ENCODE measurements at regions not wholly inside any gene's neighbourhood (a gene's known extent, or its start where the extent isn't known, plus 50 kb on each side); places are given as distances from the start of the nearest gene placed in this dataset.

DNA sequence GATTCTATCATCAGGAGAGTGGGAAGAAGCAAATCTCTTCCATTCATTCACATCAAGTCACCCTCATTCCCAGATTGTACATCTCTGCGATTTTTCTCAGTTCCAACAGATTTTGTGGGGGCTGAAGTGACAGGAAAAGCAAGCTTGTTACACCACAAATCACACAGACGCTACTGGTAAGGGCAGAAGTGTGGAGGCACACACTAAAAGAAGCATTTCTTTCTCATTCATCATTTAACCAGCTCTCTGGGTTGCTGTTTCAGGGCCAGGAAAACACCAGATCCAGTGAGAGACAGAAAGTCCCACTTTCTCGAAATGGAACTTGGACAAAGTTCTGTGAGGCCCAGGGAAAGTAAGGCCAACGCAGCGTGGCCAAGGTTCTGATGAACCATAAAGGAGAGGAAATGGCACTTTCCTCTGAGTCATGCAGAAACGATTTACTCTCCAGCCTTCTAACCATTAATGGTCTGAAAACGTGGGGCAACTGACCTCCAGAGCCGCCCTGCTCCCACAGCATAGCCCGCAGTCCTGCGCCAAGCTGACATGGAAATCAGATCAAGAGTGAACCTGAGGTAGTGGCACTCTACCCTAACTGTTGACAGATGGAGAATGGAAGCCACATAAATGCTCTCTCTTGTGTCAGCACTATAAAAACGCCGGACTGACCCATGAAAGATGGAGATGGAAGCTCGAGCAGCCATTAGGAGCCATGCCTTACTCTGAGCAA is 191.0 kb downstream of the C1D start:
- DNase-seq (ENCODE audit: low spot score), result peak; percentile 41

DNA sequence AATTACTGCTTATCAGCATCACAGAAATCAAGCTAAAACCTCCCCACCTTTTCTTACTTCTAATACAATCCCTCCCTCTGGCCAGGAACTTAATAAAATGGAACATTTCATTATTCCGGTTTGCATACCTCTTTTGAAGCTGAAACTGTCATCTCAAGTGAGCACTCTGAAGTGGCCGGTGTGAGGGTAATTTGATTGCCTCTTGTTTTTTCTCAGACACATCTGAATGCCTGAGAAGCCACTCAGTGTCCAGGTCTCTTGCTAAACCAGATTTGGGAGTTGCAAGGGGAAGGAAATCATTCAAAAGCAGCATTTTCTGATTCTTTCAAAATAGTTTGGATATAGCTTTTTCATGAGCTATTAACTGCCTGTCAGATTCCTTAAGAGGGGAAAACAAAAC is 190.3 kb downstream of the C1D start:
- no peak for DNase-seq (ENCODE audit: low spot score)

DNA sequence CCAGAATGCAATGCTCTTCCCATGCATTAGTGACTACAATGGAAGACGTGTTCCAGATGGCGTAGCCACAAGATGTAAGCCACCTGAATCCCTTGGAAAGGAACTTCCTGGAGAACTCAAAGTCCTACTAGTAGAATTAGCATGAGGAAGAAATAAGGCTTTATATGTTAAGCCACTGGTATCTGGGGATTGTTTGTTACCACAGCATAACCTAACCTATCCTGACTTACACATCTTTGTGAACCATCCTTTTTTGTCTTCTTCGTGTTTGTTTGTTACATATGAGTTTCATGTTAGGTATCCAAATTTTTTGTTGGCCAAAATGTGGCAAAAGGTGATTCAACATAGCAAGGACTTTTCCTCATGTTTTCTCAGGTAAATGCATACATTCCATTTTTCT is 188.9 kb downstream of the C1D start:
- no peak for DNase-seq (ENCODE audit: low spot score)

- DNase-seq (ENCODE audit: low spot score), result no peak
Observed at GRCh38 chr2:67876176-67876575, 186.6 kb downstream of the C1D start.

DNA sequence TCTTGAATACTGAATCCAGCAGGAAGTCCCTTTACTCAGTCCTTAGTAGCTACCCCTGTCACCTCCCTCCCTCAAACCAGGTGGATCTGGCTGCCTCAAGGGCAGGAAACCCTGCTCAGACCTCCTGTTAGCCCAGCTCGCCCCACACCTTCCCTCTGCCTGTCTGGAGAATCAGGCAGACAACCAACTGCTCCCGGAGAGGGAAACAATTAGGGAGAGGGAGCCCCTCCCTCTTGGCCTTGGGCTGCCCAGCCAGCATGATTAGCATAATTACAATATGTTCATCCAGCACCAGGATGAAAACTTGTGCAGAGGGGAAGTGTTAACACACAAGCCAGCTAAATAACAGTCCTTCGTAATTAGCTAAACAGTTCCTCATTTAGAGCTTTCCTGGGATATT is 185.5 kb downstream of the C1D start:
- DNase-seq (ENCODE audit: low spot score), result no peak

- DNase-seq (ENCODE audit: low spot score), result no peak
Observed at GRCh38 chr2:67878743-67879142, 184.1 kb downstream of the C1D start.

DNA sequence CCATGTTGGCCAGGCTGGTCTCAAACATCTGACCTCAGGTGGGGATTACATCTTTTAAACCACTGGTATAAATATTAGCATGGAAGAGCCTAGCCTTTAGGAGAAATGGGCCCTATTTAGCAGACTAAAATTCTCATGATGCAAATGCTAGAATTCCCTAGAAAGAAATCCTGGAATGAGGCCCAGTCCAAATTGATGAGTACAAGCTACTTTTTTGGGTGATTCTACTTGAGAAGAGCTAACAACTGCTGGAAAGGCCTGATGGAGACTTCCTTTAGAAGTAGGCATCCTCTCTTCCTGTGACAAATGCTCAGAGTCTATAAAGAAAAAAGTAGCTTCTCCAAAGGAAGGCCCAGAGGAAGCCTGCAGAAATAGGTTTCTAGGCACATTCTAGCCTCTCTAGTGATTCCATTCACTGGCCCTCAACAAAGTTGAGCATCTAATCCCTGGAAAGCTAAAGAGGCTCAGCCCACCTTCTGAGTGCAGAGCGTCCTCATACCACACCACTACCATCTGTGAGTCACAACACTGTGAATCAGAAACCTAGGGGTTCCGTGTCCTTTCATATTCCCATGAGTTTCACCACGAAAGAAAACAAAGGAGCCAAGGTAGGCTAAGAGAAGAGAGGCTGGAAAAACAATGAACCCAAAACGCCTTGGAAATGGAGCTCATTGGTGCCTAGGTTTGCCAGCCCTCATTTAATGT is 183.1 kb downstream of the C1D start:
- DNase-seq (ENCODE audit: low spot score), result no peak

- no peak for DNase-seq (ENCODE audit: low spot score)
Observed at GRCh38 chr2:67880291-67880761, 182.5 kb downstream of the C1D start.

- DNase-seq (ENCODE audit: low spot score), result no peak
Observed at GRCh38 chr2:67881816-67882215, 181.0 kb downstream of the C1D start.

DNA sequence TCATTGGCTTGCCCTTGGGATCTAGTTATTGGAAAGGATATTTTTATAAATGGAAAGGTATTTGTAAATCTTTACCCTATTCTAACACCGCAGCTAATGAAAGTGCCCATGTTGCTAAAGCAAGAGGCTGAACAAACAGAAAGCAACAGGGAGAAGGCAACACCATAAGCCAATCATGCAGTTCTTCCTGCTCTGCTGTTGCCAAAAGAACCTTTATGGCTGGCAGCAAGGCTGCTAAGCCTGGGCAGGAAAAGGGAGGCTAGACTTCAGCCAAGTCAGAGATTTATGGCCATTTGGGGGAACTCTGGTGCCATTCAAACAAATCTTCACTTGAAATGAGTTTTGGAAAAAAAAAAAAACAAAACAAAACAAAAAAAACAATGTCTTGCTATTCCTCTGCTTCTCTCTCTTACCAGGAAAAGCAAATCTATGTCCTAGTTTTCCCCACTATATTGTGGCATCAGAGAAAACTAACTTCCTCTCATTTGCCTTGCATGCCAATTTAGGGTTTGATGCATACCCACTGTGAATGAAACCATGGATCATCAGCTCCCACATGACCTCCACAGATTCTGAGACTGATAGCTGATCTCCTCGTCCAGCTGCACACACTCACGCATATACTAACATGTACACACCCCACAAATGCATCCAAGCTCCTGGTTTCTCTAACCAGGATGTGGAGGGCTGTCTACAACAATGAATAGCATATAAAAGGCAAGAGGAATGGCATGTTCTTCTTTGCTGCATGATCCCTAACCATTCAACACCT is 179.3 kb downstream of the C1D start:
- no peak for DNase-seq (ENCODE audit: low spot score)

DNA sequence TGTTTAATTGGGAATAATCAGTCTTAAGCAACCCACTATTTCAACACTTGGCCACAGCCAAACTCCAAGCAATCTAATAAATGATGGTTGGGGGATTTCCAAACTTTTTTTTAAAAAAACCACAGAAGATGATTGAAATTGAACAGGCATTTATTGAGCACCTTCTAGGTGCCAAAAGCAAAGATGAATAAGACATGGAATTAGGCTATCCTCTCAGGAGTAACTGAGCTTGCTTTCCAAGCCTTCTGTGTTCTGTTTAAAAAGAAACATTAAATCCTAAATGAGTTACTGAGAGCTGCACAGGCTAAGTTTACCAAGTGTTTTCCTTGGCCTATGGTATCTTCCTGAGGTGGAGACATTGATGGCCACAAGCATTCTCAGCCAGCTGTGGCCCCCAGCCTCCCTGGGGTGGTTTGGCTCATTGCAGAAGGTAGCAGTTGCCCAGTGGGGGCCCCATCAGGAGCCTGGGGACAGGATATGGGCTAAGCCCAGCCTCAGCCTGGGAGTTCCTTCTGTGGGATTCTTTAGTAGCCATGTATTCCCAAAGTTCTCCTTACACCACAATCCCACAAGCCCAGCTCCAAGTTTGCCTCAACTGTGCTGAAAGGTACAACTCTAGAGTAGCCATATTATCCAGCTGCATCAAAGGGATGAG is 174.3 kb downstream of the C1D start:
- no peak for DNase-seq (ENCODE audit: low spot score)

DNA sequence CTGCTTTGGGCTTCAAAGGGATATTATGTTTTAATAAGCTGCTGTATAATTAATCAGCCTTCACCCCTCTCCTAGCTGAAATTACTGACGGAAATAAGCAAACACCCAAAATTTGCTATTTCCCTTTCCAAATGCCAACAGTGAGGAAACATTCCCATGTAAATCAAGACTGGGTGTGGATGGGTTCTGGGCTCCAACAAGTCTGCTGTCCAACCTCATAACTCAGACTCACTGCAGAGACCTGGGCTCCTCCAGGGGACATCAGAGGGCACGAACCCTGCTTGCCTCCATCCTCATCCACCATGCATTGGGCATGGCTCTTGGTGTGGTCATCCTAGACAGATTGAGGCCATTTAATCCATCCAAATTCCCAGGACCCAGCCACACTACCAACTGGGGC is 173.7 kb downstream of the C1D start:
- DNase-seq (ENCODE audit: low spot score), result no peak

GRCh38 chr2:67891642-67892041 is 171.2 kb downstream of the C1D start:
- DNase-seq (ENCODE audit: low spot score), result no peak

DNA sequence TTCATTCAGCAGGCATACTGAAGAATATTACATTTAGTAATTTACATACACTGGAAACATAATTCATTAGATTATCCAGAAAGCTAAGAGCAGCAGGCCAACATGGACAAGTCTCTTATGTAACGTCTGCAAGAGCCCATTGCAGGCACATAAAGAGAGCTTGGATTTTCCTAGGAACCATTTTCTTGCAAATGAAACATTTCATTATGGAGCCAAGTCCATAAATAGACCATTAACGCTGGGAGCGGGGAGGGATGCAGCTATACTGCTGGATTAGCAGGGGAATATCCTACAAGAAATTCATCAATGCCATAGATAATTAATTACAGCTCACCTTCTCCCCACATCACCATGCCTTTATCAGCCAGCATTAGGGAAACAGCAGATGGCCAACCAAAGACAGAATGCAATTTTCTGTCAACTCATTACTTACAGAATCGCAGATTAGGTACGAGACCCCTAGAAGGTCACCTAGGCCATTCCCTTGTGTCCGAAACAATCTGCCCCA is 170.4 kb downstream of the C1D start:
- no peak for DNase-seq (ENCODE audit: low spot score)

DNA sequence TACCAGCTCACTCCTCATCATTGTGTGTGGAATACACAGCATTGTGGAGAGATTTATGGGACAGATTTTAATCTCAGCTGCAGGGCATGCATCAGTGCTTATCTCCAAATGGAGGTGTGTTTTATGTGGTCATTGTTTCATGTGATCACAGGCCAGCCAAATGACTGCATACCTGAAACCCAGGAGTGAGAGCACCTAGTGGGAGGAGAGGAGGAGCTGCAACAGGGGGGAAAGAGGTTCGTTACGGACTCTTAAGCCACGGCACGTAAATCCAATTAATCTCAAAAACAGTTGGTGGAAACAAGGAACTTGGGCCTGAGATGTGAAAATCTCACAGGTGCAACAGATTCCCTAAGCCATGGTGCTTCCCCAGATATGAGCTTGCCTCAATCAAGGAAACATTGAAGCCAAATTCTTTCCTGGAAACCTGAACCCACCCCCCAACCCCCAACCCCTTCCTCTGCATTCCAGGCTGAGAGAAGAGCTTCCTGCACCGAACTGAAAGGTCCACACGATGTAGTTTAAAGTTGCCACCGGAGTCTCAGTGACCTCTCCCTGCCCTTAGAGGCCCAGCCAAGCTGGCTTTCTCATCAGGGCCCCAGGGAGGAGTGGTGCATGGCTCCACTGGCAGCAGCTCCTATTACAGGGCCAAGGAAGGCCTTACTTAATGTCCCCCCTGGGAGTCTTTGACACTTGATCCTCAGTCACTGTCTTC is 167.4 kb downstream of the C1D start:
- DNase-seq (ENCODE audit: low spot score), result no peak

GRCh38 chr2:67896076-67896475 is 166.7 kb downstream of the C1D start:
- no peak for DNase-seq (ENCODE audit: low spot score)

DNA sequence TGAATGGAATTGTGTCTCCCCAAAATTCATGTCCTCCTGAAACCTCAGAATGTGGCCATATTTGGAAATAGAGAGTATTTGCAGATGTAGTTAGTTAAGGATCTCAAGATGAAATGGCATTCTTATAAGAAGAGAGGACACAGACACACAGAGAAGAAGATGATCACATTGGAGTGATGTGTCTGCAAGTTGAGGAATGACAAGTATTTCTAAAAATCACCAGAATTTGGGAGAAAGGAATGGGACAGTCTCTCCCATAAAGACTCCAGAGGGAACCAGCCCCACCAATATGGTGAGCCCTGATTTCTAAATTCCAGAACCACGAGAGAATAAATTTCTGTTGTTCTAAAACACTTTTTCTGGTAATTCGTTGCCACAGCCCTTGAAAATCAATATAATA is 166.3 kb downstream of the C1D start:
- DNase-seq (ENCODE audit: low spot score), result no peak

- DNase-seq (ENCODE audit: low spot score), result no peak
Observed at GRCh38 chr2:67898595-67898994, 164.2 kb downstream of the C1D start.

DNA sequence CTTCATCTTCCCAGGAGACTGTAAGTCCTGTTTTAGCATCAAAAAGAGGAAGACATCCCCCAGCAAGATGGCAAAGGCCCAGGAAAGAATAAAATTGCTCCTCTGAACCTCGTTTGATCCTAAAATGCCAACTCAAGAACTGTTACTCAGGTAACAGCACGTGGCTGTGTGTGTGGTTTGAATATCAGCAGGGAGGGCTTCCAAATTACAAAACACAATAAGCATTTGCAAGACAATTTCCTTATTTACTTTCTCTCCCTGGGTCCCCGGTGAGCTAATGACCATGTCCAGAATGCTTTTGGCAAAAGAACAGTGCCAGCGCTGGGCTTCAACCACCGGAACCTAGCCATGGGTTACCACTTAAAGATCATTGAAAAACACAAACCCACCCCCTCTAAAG is 163.6 kb downstream of the C1D start:
- DNase-seq (ENCODE audit: low spot score), result no peak

GRCh38 chr2:67900826-67901225 is 162.0 kb downstream of the C1D start:
- DNase-seq (ENCODE audit: low spot score), result no peak

DNA sequence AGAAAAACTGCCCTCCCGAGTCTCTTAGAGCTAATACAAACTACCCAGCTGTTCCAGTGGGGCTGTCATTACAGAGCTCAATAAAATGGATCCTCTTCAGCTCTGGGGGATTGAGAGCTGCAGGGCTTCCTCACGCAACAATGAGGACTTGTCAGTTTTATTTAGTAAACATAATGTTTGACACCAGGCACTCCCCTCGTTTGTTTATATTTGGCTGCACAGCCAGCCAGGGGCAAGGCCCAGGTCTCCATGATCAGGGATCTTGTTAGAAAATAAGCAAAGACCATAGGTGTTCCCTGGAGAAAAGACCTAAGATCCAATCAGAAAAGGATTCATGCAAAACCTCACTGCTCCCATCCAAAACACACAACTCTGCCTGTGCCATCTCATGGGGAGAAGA is 158.2 kb downstream of the C1D start:
- DNase-seq (ENCODE audit: low spot score), result no peak

GRCh38 chr2:67904966-67905365 is 157.8 kb downstream of the C1D start:
- DNase-seq (ENCODE audit: low spot score), result no peak

Data from AG08396 (cell line).